Fibroblast of lung (primary cell): ENCODE measurements at regions not wholly inside any gene's neighbourhood (a gene's known extent, or its start where the extent isn't known, plus 50 kb on each side); places are given as distances from the start of the nearest gene placed in this dataset.

Experiments used
- EZH2 ChIP-seq: IDR thresholded peaks from 2 replicates; pipeline ENCODE4 v1.5.1; 2012; ENCODE audit warnings: low read length, control low read depth, mild to moderate bottlenecking; ENCODE audit errors: missing control alignments
- TF ChIP-seq, protein P1 (sequence below), 2 donors: IDR thresholded peaks in 1 of 2; conservative IDR thresholded peaks in 1 of 2; 1 replicate in 1 of 2; 2 replicates in 1 of 2; pipeline ENCODE4 v1.5.1; 2011 to 2012; ENCODE audit warnings: low read length in 2 of 2, control low read depth in 1 of 2, inconsistent platforms in 1 of 2, low read depth in 1 of 2, mild to moderate bottlenecking in 1 of 2

DNA sequence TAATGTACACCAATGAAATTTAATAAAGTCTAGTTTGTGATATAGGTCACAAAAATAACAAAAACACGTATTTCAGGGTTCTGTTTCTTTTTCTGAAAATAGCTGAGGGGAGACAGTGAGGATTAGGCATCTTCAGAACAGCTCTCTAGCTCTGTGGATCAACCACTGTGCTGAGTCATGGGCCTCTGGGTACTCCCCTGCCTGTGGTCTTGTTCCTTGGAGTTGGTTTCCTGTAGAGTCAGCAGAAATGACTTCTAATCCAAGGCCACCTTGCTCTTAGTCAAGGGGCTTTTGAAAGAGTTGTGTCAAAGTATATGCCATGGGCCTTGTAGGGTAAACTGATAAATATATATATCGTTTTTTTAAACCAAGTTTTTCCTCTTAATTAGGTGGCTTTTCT, 141.8 kb upstream of the ZRANB2 start:
- TF ChIP-seq, protein P1, sequence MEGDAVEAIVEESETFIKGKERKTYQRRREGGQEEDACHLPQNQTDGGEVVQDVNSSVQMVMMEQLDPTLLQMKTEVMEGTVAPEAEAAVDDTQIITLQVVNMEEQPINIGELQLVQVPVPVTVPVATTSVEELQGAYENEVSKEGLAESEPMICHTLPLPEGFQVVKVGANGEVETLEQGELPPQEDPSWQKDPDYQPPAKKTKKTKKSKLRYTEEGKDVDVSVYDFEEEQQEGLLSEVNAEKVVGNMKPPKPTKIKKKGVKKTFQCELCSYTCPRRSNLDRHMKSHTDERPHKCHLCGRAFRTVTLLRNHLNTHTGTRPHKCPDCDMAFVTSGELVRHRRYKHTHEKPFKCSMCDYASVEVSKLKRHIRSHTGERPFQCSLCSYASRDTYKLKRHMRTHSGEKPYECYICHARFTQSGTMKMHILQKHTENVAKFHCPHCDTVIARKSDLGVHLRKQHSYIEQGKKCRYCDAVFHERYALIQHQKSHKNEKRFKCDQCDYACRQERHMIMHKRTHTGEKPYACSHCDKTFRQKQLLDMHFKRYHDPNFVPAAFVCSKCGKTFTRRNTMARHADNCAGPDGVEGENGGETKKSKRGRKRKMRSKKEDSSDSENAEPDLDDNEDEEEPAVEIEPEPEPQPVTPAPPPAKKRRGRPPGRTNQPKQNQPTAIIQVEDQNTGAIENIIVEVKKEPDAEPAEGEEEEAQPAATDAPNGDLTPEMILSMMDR (conservative IDR thresholded peaks at IDR 0.05 in 1 of 2, IDR thresholded peaks at IDR 0.05 in 1 of 2; ENCODE audit: low read depth in 1 of 2, low read length in 2 of 2) = no peak
- no peak for TF ChIP-seq EZH2
